Keratinocyte (primary cell): ENCODE measurements at regions not wholly inside any gene's neighbourhood (a gene's known extent, or its start where the extent isn't known, plus 50 kb on each side); places are given as distances from the start of the nearest gene placed in this dataset.

Experiments
- DNase-seq: peaks from one replicate; pipeline ENCODE4 v3.0.0-alpha.2; 2011; ENCODE audit warnings: low read depth, missing footprints, low spot score
- FAIRE-seq: peaks from 2 replicates; lab custom pipeline; 2011; peaks lifted over from hg19 to GRCh38; lab: Jason Lieb, UNC
- H2AFZ ChIP-seq: 2 replicates; pipeline ENCODE4 v1.6.0; 2012; ENCODE audit warnings: low read length, control low read depth, inconsistent platforms; ENCODE audit not compliant: control insufficient read depth
- H3K27ac ChIP-seq: 2 replicates; pipeline ENCODE4 v1.5.1; 2011; ENCODE audit warnings: low read length; ENCODE audit not compliant: control insufficient read depth, insufficient read depth
- H3K27me3 ChIP-seq: 3 replicates; pipeline ENCODE4 v1.6.0; 2011; ENCODE audit warnings: low read length; ENCODE audit not compliant: control insufficient read depth, insufficient read depth; ENCODE audit errors: extremely low read depth
- H3K36me3 ChIP-seq, 2 experiments: 2 replicates in 1 of 2; 3 replicates in 1 of 2; pipeline ENCODE4 v1.5.1; 2011; ENCODE audit warnings: low read length in 2 of 2, mild to moderate bottlenecking in 1 of 2; ENCODE audit not compliant: control insufficient read depth in 2 of 2, insufficient read depth in 2 of 2; ENCODE audit errors: extremely low read depth in 1 of 2
- H3K4me1 ChIP-seq: 3 replicates; pipeline ENCODE4 v1.5.1; 2011; ENCODE audit warnings: low read length; ENCODE audit not compliant: control insufficient read depth, insufficient read depth; ENCODE audit errors: extremely low read depth
- H3K4me2 ChIP-seq: 3 replicates; pipeline ENCODE4 v1.6.0; 2011; ENCODE audit warnings: low read depth, low read length; ENCODE audit not compliant: control insufficient read depth, insufficient read depth; ENCODE audit errors: extremely low read depth
- H3K4me3 ChIP-seq, 3 experiments: fragments of 200-600 bp in 1 of 3; sonication (generic) in 1 of 3; 2 replicates in 2 of 3; 3 replicates in 1 of 3; pipeline ENCODE4 v1.5.1; 2011 to 2016; ENCODE audit warnings: low read length in 3 of 3, mild to moderate bottlenecking in 3 of 3, control low read depth in 2 of 3, inconsistent platforms in 1 of 3, low read depth in 1 of 3, mixed read lengths in 1 of 3, mixed run types in 1 of 3, moderate library complexity in 1 of 3; ENCODE audit not compliant: control insufficient read depth in 2 of 3, insufficient read depth in 2 of 3; ENCODE audit errors: extremely low read depth in 1 of 3
- H3K79me2 ChIP-seq: 2 replicates; pipeline ENCODE4 v1.6.0; 2012; ENCODE audit warnings: low read length; ENCODE audit not compliant: control insufficient read depth, insufficient read depth
- H3K9ac ChIP-seq: 3 replicates; pipeline ENCODE4 v1.6.0; 2011; ENCODE audit warnings: low read length; ENCODE audit not compliant: control insufficient read depth, insufficient read depth; ENCODE audit errors: extremely low read depth
- H3K9me1 ChIP-seq: 3 replicates; pipeline ENCODE4 v1.6.0; 2011; ENCODE audit warnings: low read length; ENCODE audit not compliant: control insufficient read depth, insufficient read depth; ENCODE audit errors: extremely low read depth
- H3K9me3 ChIP-seq: 2 replicates; pipeline ENCODE4 v1.5.1; 2012; ENCODE audit warnings: low read depth, low read length; ENCODE audit not compliant: control insufficient read depth
- H4K20me1 ChIP-seq: 3 replicates; pipeline ENCODE4 v1.6.0; 2011; ENCODE audit warnings: low read length; ENCODE audit not compliant: control insufficient read depth, insufficient read depth; ENCODE audit errors: extremely low read depth
- CTCF ChIP-seq, 3 experiments: IDR thresholded peaks in 1 of 3; conservative IDR thresholded peaks in 1 of 3; optimal IDR thresholded peaks in 1 of 3; 2 replicates in 2 of 3; 3 replicates in 1 of 3; pipeline versions ENCODE3 to v1.5.1; 2011; ENCODE audit warnings: low read length in 3 of 3, mild to moderate bottlenecking in 3 of 3, moderate library complexity in 2 of 3, control low read depth in 1 of 3, inconsistent platforms in 1 of 3; ENCODE audit not compliant: insufficient read depth in 2 of 3; ENCODE audit errors: extremely low read depth in 1 of 3
- EZH2 ChIP-seq: IDR thresholded peaks from one replicate; pipeline ENCODE4 v1.6.1; 2012; ENCODE audit warnings: inconsistent platforms, mild to moderate bottlenecking, low read length, moderate library complexity
- dilution Hi-C: fragments of 300-500 bp; cut with MboI; formaldehyde crosslinking; loops from one replicate; pipeline ENCODE4 v1.7.0; 2020; ENCODE audit warnings: low sequenced_read_pairs; ENCODE audit not compliant: extremely low pct_ligation_motif_present

- Histone ChIP-seq H3K27me3 (peaks cover 34% of the 10 kb centered on the region), H3K4me2 (no peak overlapping the region), H3K9me1 (no peaks in the 10 kb centered on the region), H3K4me3 (no peak overlapping the region), H3K9ac (no peak overlapping the region), H2AFZ (no peak overlapping the region), H3K36me3 (no peaks in the 10 kb centered on the region), H3K79me2 (no peaks in the 10 kb centered on the region), H3K9me3 (no peaks in the 10 kb centered on the region), H3K4me1 (no peaks in the 10 kb centered on the region), H3K27ac (no peak overlapping the region), H4K20me1 (no peaks in the 10 kb centered on the region)
- no peak for TF ChIP-seq CTCF (optimal IDR thresholded peaks at IDR 0.05 in 1 of 3, IDR thresholded peaks at IDR 0.05 in 1 of 3, conservative IDR thresholded peaks at IDR 0.05 in 1 of 3; ENCODE audit: extremely low read depth in 1 of 3, insufficient read depth in 2 of 3, low read length in 3 of 3)
- TF ChIP-seq EZH2: no peak
- DNase-seq (no peak), FAIRE-seq (no peak)
- dilution Hi-C loops: no loop called here
Observed at GRCh38 chr1:22344329-22344630, 107.4 kb upstream of the ZBTB40 start.

GRCh38 chr1:22344851-22345560 is 106.6 kb upstream of the ZBTB40 start:
- DNase-seq (no peak), FAIRE-seq (no peak)
- no peak overlapping the region for H3K4me3 ChIP-seq
- TF ChIP-seq CTCF (optimal IDR thresholded peaks at IDR 0.05 in 1 of 3, IDR thresholded peaks at IDR 0.05 in 1 of 3, conservative IDR thresholded peaks at IDR 0.05 in 1 of 3; ENCODE audit: extremely low read depth in 1 of 3, insufficient read depth in 2 of 3, low read length in 3 of 3) (no peak), EZH2 (no peak)
- no peaks in the 10 kb centered on the region for H4K20me1 ChIP-seq
- no peak overlapping the region for H2AFZ ChIP-seq
- H3K36me3 ChIP-seq: no peaks in the 10 kb centered on the region
- H3K9ac ChIP-seq: no peak overlapping the region
- dilution Hi-C loops: no loop called here
- no peak overlapping the region for H3K27ac ChIP-seq
- peaks cover 42% of the 10 kb centered on the region for H3K27me3 ChIP-seq
- H3K9me3 ChIP-seq: no peaks in the 10 kb centered on the region
- H3K4me1 ChIP-seq: no peaks in the 10 kb centered on the region
- no peaks in the 10 kb centered on the region for H3K79me2 ChIP-seq
- no peaks in the 10 kb centered on the region for H3K9me1 ChIP-seq
- H3K4me2 ChIP-seq: no peak overlapping the region
